Naive thymus-derived CD4-positive, alpha-beta T cell (primary cell): ENCODE measurements at regions not wholly inside any gene's neighbourhood (a gene's known extent, or its start where the extent isn't known, plus 50 kb on each side); places are given as distances from the start of the nearest gene placed in this dataset.

ENCODE experiments used
- ATAC-seq: fragments of 150-1000 bp; cut with Tn5 transposase; 2 replicates; pipeline ENCODE4 v1.10.0; 2021; ENCODE audit warnings: mild to moderate bottlenecking, moderate library complexity
- CTCF ChIA-PET: fragments of 350-600 bp; sonication (Branson Sonifier 250); formaldehyde crosslinking; loops from one replicate; lab custom pipeline; 2021; ENCODE audit warnings: antibody characterized with exemption; lab: Charles Lee
- POLR2A ChIA-PET: fragments of 350-600 bp; sonication (Branson Sonifier 250); formaldehyde crosslinking; loops from one replicate; lab custom pipeline; 2021; ENCODE audit warnings: antibody characterized with exemption, inconsistent platforms; lab: Charles Lee
- DNase-seq, 9 donors: peaks; one replicate each; pipeline versions ENCODE4 v3.0.0 to v3.0.0-alpha.2; 2020 to 2022; ENCODE audit warnings: mixed read lengths in 1 of 9
- H3K27ac ChIP-seq: one replicate; pipeline ENCODE4 v1.7.0; 2013; ENCODE audit warnings: mild to moderate bottlenecking, low read depth, low read length, moderate library complexity
- H3K27me3 ChIP-seq, 2 donors: one replicate each; pipeline ENCODE4 v1.7.0; 2013; ENCODE audit warnings: low read length in 2 of 2, mild to moderate bottlenecking in 2 of 2, moderate library complexity in 2 of 2; ENCODE audit not compliant: control insufficient read depth in 2 of 2, insufficient read depth in 2 of 2
- H3K36me3 ChIP-seq, 3 experiments: 1 replicate in 2 of 3; 2 replicates in 1 of 3; pipeline ENCODE4 v1.7.0; 2013; ENCODE audit warnings: low read length in 3 of 3, mild to moderate bottlenecking in 3 of 3, moderate library complexity in 1 of 3; ENCODE audit not compliant: insufficient read depth in 3 of 3, control insufficient read depth in 2 of 3
- H3K4me1 ChIP-seq, 2 donors: one replicate each; pipeline ENCODE4 v1.7.0; 2013; ENCODE audit warnings: low read length in 2 of 2, mild to moderate bottlenecking in 2 of 2, moderate library complexity in 1 of 2; ENCODE audit not compliant: control insufficient read depth in 2 of 2, insufficient read depth in 2 of 2
- H3K4me3 ChIP-seq: 2 replicates; pipeline ENCODE4 v1.7.0; 2013; ENCODE audit warnings: mild to moderate bottlenecking, low read length
- H3K9me3 ChIP-seq, 3 experiments: 1 replicate in 2 of 3; 2 replicates in 1 of 3; pipeline ENCODE4 v1.7.0; 2013; ENCODE audit warnings: low read length in 3 of 3; ENCODE audit not compliant: control insufficient read depth in 2 of 3
- H3K27ac Mint-ChIP-seq, 9 donors: one replicate each; pipeline ENCODE4 v1.8.0; 2020 to 2022; ENCODE audit warnings: mixed read lengths in 9 of 9, mild to moderate bottlenecking in 8 of 9, moderate library complexity in 5 of 9, inconsistent platforms in 2 of 9
- H3K27me3 Mint-ChIP-seq, 5 donors: one replicate each; pipeline ENCODE4 v1.8.0; 2021 to 2022; ENCODE audit warnings: mixed read lengths in 5 of 5, mild to moderate bottlenecking in 1 of 5
- H3K36me3 Mint-ChIP-seq, 5 donors: one replicate each; pipeline ENCODE4 v1.8.0; 2020 to 2022; ENCODE audit warnings: mixed read lengths in 5 of 5, mild to moderate bottlenecking in 3 of 5, inconsistent platforms in 1 of 5
- H3K4me1 Mint-ChIP-seq, 7 donors: one replicate each; pipeline ENCODE4 v1.8.0; 2020 to 2022; ENCODE audit warnings: mixed read lengths in 7 of 7, mild to moderate bottlenecking in 3 of 7, inconsistent platforms in 1 of 7
- H3K4me3 Mint-ChIP-seq, 10 donors: one replicate each; pipeline ENCODE4 v1.8.0; 2020 to 2022; ENCODE audit warnings: mild to moderate bottlenecking in 10 of 10, mixed read lengths in 10 of 10, moderate library complexity in 6 of 10, inconsistent platforms in 2 of 10
- H3K9me3 Mint-ChIP-seq, 11 donors: one replicate each; pipeline ENCODE4 v1.8.0; 2020 to 2022; ENCODE audit warnings: mixed read lengths in 11 of 11, mild to moderate bottlenecking in 4 of 11, inconsistent platforms in 1 of 11, moderate library complexity in 1 of 11
- intact Hi-C, 2 donors: fragments of 100-400 bp; cut with micrococcal nuclease; formaldehyde crosslinking; loops; one replicate each; pipeline ENCODE4 v1.15.1; 2023

DNA sequence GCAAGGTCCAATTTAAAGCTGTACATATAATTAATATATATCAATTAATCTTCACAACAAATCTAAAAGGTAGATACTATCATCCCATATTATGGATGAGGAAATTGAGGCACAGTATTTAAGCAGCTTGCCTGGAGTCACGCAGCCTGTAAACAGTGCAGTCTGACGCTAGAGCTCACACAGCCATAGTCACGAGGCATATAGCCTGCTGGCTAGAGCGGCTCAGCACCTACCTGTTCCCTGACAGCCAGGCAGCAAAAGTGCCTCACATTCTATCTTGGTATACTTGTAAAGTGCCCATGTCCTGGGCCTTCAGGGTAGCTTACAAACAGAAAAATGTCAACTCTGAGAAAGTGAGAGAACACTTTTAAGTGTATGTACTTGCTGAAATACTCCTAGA lies 222.6 kb upstream of the NEIL3 start:
- Mint-ChIP-seq H3K4me3 (no peak overlapping the region), H3K36me3 (no peaks in the 10 kb centered on the region), H3K27me3 (peaks cover 0 to 7% (median 0%) of the 10 kb centered on the region in 5 donors), H3K4me1 (no peaks in the 10 kb centered on the region), H3K9me3 (peaks cover 0 to 2% (median 0%) of the 10 kb centered on the region in 11 donors), H3K27ac (no peak overlapping the region)
- no peak overlapping the region for H3K27ac ChIP-seq
- H3K36me3 ChIP-seq: no peaks in the 10 kb centered on the region
- ChIA-PET POLR2A (no interaction called here), CTCF (no interaction called here)
- H3K9me3 ChIP-seq: no peaks in the 10 kb centered on the region
- no peak overlapping the region for H3K4me3 ChIP-seq
- intact Hi-C loops: no loop called here
- DNase-seq (no peak), ATAC-seq (no peak)
- H3K4me1 ChIP-seq: no peaks in the 10 kb centered on the region
- no peaks in the 10 kb centered on the region for H3K27me3 ChIP-seq

GRCh38 chr4:177087499-177087898 lies 222.2 kb upstream of the NEIL3 start:
- Mint-ChIP-seq H3K4me3 (no peak overlapping the region), H3K27me3 (peaks cover 0 to 7% (median 0%) of the 10 kb centered on the region in 5 donors), H3K36me3 (no peaks in the 10 kb centered on the region), H3K4me1 (no peaks in the 10 kb centered on the region), H3K9me3 (peaks cover 0 to 2% (median 0%) of the 10 kb centered on the region in 11 donors), H3K27ac (no peak overlapping the region)
- Histone ChIP-seq H3K4me1 (no peaks in the 10 kb centered on the region), H3K9me3 (no peaks in the 10 kb centered on the region), H3K27ac (no peak overlapping the region), H3K36me3 (no peaks in the 10 kb centered on the region), H3K4me3 (no peak overlapping the region), H3K27me3 (no peaks in the 10 kb centered on the region)
- ChIA-PET CTCF (no interaction called here), POLR2A (no interaction called here)
- DNase-seq (no peak), ATAC-seq (no peak)
- intact Hi-C loops: no loop called here

DNA sequence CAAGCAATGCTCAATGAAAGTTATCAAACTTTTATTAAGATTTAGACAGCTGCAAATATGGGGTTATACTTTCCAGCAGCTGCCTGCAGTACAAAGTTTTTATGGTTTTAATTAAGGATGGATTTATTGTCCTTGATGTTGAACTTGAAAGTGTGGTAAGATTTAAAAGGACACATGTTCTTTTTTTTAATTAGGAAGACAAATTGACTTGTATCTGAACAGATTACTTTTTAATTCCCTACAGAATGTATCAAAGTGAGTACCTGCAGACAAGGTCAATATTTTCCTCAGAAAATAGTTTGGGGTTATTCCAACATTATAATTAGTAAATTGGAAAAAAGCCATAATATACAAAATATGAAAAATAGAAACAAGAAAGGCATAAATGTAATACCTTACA lies 218.2 kb upstream of the NEIL3 start:
- Mint-ChIP-seq H3K4me1 (no peaks in the 10 kb centered on the region), H3K4me3 (no peak overlapping the region), H3K36me3 (no peaks in the 10 kb centered on the region), H3K27me3 (peaks cover 0 to 7% (median 0%) of the 10 kb centered on the region in 5 donors), H3K27ac (no peak overlapping the region), H3K9me3 (peaks cover 0 to 2% (median 0%) of the 10 kb centered on the region in 11 donors)
- POLR2A ChIA-PET: no interaction called here
- CTCF ChIA-PET: no interaction called here
- H3K27me3 ChIP-seq: no peaks in the 10 kb centered on the region
- no peak overlapping the region for H3K27ac ChIP-seq
- H3K9me3 ChIP-seq: no peaks in the 10 kb centered on the region
- no peak overlapping the region for H3K4me3 ChIP-seq
- intact Hi-C loops: no loop called here
- no peaks in the 10 kb centered on the region for H3K36me3 ChIP-seq
- H3K4me1 ChIP-seq: no peaks in the 10 kb centered on the region
- DNase-seq (no peak), ATAC-seq (no peak)

- Histone ChIP-seq H3K27ac (no peak overlapping the region), H3K9me3 (no peaks in the 10 kb centered on the region), H3K4me3 (no peak overlapping the region), H3K4me1 (no peaks in the 10 kb centered on the region), H3K36me3 (no peaks in the 10 kb centered on the region), H3K27me3 (no peaks in the 10 kb centered on the region)
- Mint-ChIP-seq H3K4me3 (no peak overlapping the region), H3K27ac (no peak overlapping the region), H3K27me3 (peaks cover 0 to 7% (median 0%) of the 10 kb centered on the region in 5 donors), H3K36me3 (no peaks in the 10 kb centered on the region), H3K9me3 (peaks cover 0 to 2% (median 0%) of the 10 kb centered on the region in 11 donors), H3K4me1 (no peaks in the 10 kb centered on the region)
- POLR2A ChIA-PET: no interaction called here
- CTCF ChIA-PET: no interaction called here
- no peak for ATAC-seq
- no peak for DNase-seq
- intact Hi-C loops: no loop called here
Observed at GRCh38 chr4:177092807-177093206, 216.9 kb upstream of the NEIL3 start.

DNA sequence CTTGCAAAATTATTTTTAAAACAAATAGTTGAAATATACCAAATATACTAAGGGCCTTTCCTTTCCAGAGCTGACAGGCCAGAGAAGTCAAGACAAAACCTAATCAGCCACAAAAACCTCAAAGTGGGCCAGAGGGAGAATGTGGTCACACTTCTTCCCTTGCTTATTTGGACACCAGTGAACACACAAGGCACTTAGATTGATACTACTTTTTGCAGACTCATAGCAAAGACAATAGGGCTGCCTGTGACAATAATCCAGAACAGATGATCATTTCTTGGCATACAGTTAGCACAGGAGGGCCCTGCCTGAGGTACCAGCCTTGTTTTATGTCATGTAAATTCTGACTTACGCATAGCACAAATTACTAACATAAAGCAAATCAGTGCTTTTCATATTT lies 215.7 kb upstream of the NEIL3 start:
- H3K27me3 ChIP-seq: no peaks in the 10 kb centered on the region
- DNase-seq (no peak), ATAC-seq (no peak)
- Mint-ChIP-seq H3K4me1 (no peaks in the 10 kb centered on the region), H3K27me3 (peaks cover 0 to 7% (median 0%) of the 10 kb centered on the region in 5 donors), H3K27ac (no peak overlapping the region), H3K9me3 (peaks cover 0 to 2% (median 0%) of the 10 kb centered on the region in 11 donors), H3K36me3 (no peaks in the 10 kb centered on the region), H3K4me3 (no peak overlapping the region)
- ChIA-PET CTCF (no interaction called here), POLR2A (no interaction called here)
- H3K36me3 ChIP-seq: no peaks in the 10 kb centered on the region
- H3K27ac ChIP-seq: no peak overlapping the region
- no peaks in the 10 kb centered on the region for H3K9me3 ChIP-seq
- H3K4me1 ChIP-seq: no peaks in the 10 kb centered on the region
- intact Hi-C loops: no loop called here
- no peak overlapping the region for H3K4me3 ChIP-seq

DNA sequence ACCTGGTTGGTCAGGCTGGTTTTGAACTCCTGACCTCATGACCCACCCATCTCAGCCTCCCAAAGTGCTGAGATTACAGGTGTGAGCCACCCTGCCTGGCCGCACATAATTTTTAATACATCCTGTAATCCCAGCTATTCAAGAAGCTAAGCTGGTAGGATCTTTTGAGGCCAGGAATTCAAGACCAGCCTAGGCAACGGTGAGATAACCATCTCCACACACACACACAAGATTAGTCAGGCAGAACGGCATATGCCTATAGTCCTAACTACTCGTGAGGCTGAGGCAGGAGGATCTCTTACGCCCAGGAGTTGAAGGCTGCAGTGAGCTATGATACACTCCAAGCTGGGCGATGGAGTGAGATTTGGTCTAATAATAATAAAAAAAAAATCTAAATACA lies 212.4 kb upstream of the NEIL3 start:
- Histone ChIP-seq H3K27me3 (no peaks in the 10 kb centered on the region), H3K4me1 (no peaks in the 10 kb centered on the region), H3K4me3 (no peak overlapping the region), H3K9me3 (no peaks in the 10 kb centered on the region), H3K36me3 (no peaks in the 10 kb centered on the region), H3K27ac (no peak overlapping the region)
- no peak for ATAC-seq
- peaks cover 0 to 2% (median 0%) of the 10 kb centered on the region in 11 donors for H3K9me3 Mint-ChIP-seq
- H3K36me3 Mint-ChIP-seq: no peaks in the 10 kb centered on the region
- no peaks in the 10 kb centered on the region for H3K27me3 Mint-ChIP-seq
- intact Hi-C loops: no loop called here
- no peak for DNase-seq
- ChIA-PET POLR2A (no interaction called here), CTCF (no interaction called here)
- H3K27ac Mint-ChIP-seq: no peak overlapping the region
- no peak overlapping the region for H3K4me3 Mint-ChIP-seq
- H3K4me1 Mint-ChIP-seq: peaks cover 0 to 2% (median 0%) of the 10 kb centered on the region in 7 donors

DNA sequence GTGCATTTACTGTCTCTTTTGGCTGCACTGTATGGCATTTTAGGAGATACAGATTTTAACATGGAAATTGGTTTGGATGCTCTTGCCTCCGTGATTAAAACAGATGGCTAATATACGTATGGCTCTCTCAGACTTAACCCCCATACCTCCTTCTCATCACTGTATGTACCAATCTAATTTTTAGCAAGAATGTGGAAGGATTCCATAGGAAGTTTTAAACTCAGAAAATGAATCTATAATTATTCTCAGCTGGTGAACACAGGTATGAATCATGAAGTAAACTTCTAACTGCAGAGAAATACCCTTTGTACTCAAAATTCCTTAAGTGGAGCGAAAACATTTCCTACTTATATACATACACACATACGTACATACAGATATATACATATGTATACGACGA lies 210.5 kb upstream of the NEIL3 start:
- DNase-seq: no peak
- Mint-ChIP-seq H3K27ac (no peak overlapping the region), H3K4me1 (peaks cover 0 to 2% (median 0%) of the 10 kb centered on the region in 7 donors), H3K9me3 (peaks cover 0 to 2% (median 0%) of the 10 kb centered on the region in 11 donors), H3K27me3 (no peaks in the 10 kb centered on the region), H3K36me3 (no peaks in the 10 kb centered on the region), H3K4me3 (no peak overlapping the region)
- CTCF ChIA-PET: no interaction called here
- Histone ChIP-seq H3K36me3 (no peaks in the 10 kb centered on the region), H3K4me1 (no peaks in the 10 kb centered on the region), H3K27ac (no peak overlapping the region), H3K4me3 (no peak overlapping the region), H3K9me3 (no peaks in the 10 kb centered on the region), H3K27me3 (no peaks in the 10 kb centered on the region)
- POLR2A ChIA-PET: no interaction called here
- intact Hi-C loops: no loop called here
- no peak for ATAC-seq
